Esophagus squamous epithelium (tissue), 5 donors: ENCODE measurements at regions not wholly inside any gene's neighbourhood (a gene's known extent, or its start where the extent isn't known, plus 50 kb on each side); places are given as distances from the start of the nearest gene placed in this dataset.
"Not testable (repeated sequence)": the region's sequence is repeated elsewhere in the genome, so short reads cannot be mapped to it uniquely, and the experiment has no call there.

Experiments used
- DNase-seq: peaks from one replicate; lab custom pipeline; 2025; lab: John Stamatoyannopoulos, UW
- H3K27ac ChIP-seq, 4 donors: fragments of 200-600 bp; sonication (generic); one replicate each; pipeline ENCODE4 v1.5.1; 2016 to 2019; ENCODE audit warnings: mild to moderate bottlenecking in 1 of 4
- H3K27me3 ChIP-seq, 4 donors: fragments of 200-600 bp; sonication (generic); 1 replicate in 3 of 4; 2 replicates in 1 of 4; pipeline versions ENCODE4 v1.5.1 to v1.6.0; 2017 to 2021; ENCODE audit warnings: antibody characterized with exemption in 1 of 4
- H3K36me3 ChIP-seq, 3 donors: fragments of 200-600 bp; sonication (generic); one replicate each; pipeline ENCODE4 v1.5.1; 2016 to 2019
- H3K4me1 ChIP-seq, 3 donors: fragments of 200-600 bp; sonication (generic); one replicate each; pipeline ENCODE4 v1.5.1; 2017 to 2019
- H3K4me3 ChIP-seq, 4 donors: fragments of 200-600 bp; sonication (generic); 1 replicate in 3 of 4; 2 replicates in 1 of 4; pipeline ENCODE4 v1.5.1; 2016 to 2019; ENCODE audit warnings: mild to moderate bottlenecking in 2 of 4, moderate library complexity in 1 of 4
- H3K9me3 ChIP-seq, 3 donors: fragments of 200-600 bp; sonication (generic); one replicate each; pipeline ENCODE4 v1.5.1; 2016 to 2019
- CTCF ChIP-seq, 6 experiments: fragments of 450-650 bp in 4 of 6; fragments of 200-600 bp in 2 of 6; sonication (generic) in 2 of 6; IDR thresholded peaks; one replicate each; pipeline ENCODE4 v1.5.1; 2016 to 2019; ENCODE audit warnings: antibody characterized with exemption in 6 of 6, mild to moderate bottlenecking in 4 of 6, moderate library complexity in 4 of 6
- POLR2A ChIP-seq, 4 donors: fragments of 450-650 bp; IDR thresholded peaks; one replicate each; pipeline ENCODE4 v1.6.1; 2017; ENCODE audit warnings: antibody characterized with exemption in 4 of 4, mild to moderate bottlenecking in 4 of 4, moderate library complexity in 3 of 4
- whole genome bisulfite sequencing, 2 donors: methylation state at CpG; one replicate each; pipeline ENCODE4 v1.1.5; 2018; 5-methylcytosine and 5-hydroxymethylcytosine counted together
- intact Hi-C: fragments of 100-400 bp; cut with DNase I; formaldehyde crosslinking; loops from one replicate; pipeline ENCODE4 v1.15.0; 2022
- donor health status: DM: yes; HTN: yes; CAD: no.

GRCh38 chr14:103190741-103191140, 67.5 kb downstream of the TNFAIP2 start:
- no peak for DNase-seq
- TF ChIP-seq POLR2A (IDR thresholded peaks at IDR 0.05) (no peak), CTCF (IDR thresholded peaks at IDR 0.05) (no peak)
- Histone ChIP-seq H3K36me3 (no peaks in the 10 kb centered on the region), H3K27ac (no peak overlapping the region), H3K9me3 (no peaks in the 10 kb centered on the region), H3K4me3 (no peak overlapping the region), H3K4me1 (peaks cover 7 to 52% (median 10%) of the 10 kb centered on the region in 3 donors), H3K27me3 (peaks cover 0 to 44% (median 2%) of the 10 kb centered on the region in 4 donors)
- intact Hi-C loops, result no loop called here
- 74 to 87% methylated on average over 7 to 11 of the region's 11 CpGs for WGBS, 2 donors

GRCh38 chr14:103191844-103192243, 68.6 kb downstream of the TNFAIP2 start:
- Histone ChIP-seq H3K27ac (peak overlapping the region in 3 of 4 donors; percentile 2 to 49 (median 22)), H3K27me3 (peaks cover 0 to 33% (median 0%) of the 10 kb centered on the region in 4 donors), H3K36me3 (no peaks in the 10 kb centered on the region), H3K4me1 (peaks cover 7 to 41% (median 10%) of the 10 kb centered on the region in 3 donors), H3K4me3 (no peak overlapping the region), H3K9me3 (no peaks in the 10 kb centered on the region)
- WGBS, 2 donors, result 70 to 88% methylated on average over 3 of the region's 3 CpGs
- DNase-seq, result no peak
- intact Hi-C loops, result no loop called here
- no peak for TF ChIP-seq CTCF (IDR thresholded peaks at IDR 0.05)
- TF ChIP-seq POLR2A (IDR thresholded peaks at IDR 0.05), result no peak

- no peaks in the 10 kb centered on the region for H3K9me3 ChIP-seq
- WGBS, 2 donors, result 75 to 79% methylated on average over 5 to 7 of the region's 7 CpGs
- intact Hi-C loops, result no loop called here
- no peak for DNase-seq
- H3K4me3 ChIP-seq, result no peak overlapping the region
- peak overlapping the region in 3 of 4 donors; percentile 2 to 49 (median 22) for H3K27ac ChIP-seq
- TF ChIP-seq POLR2A (IDR thresholded peaks at IDR 0.05) (no peak), CTCF (IDR thresholded peaks at IDR 0.05) (no peak)
- H3K36me3 ChIP-seq, result no peaks in the 10 kb centered on the region
- H3K27me3 ChIP-seq, result peaks cover 0 to 28% (median 0%) of the 10 kb centered on the region in 4 donors
- peaks cover 7 to 36% (median 10%) of the 10 kb centered on the region in 3 donors for H3K4me1 ChIP-seq
Measured at GRCh38 chr14:103192246-103192840, 69.1 kb downstream of the TNFAIP2 start.

GRCh38 chr14:103192861-103193260, 69.6 kb downstream of the TNFAIP2 start:
- DNase-seq, intact Hi-C loops: not testable (repeated sequence)
- 70 to 76% methylated on average over 4 of the region's 4 CpGs for whole genome bisulfite sequencing, 2 donors

GRCh38 chr14:103193491-103193890, 70.2 kb downstream of the TNFAIP2 start:
- DNase-seq, H3K9me3 ChIP-seq, intact Hi-C loops: not testable (repeated sequence)

More at GRCh38 chr14:103192861-103193260, 69.6 kb downstream of the TNFAIP2 start:
- not testable (repeated sequence) for H3K36me3 ChIP-seq, H3K4me3 ChIP-seq, H3K9me3 ChIP-seq, H3K27ac ChIP-seq
- H3K4me1 ChIP-seq, result peaks cover 7 to 35% (median 10%) of the 10 kb centered on the region in 3 donors
- H3K27me3 ChIP-seq, result peaks cover 0 to 26% (median 0%) of the 10 kb centered on the region in 4 donors

GRCh38 chr14:103194256-103195045, 71.2 kb downstream of the TNFAIP2 start:
- intact Hi-C loops, result no loop called here
- Histone ChIP-seq H3K27me3 (peaks cover 0 to 12% (median 0%) of the 10 kb centered on the region in 4 donors), H3K27ac (peak overlapping the region in 2 of 4 donors; percentile 30 to 47), H3K36me3 (no peaks in the 10 kb centered on the region), H3K4me3 (no peak overlapping the region), H3K4me1 (peaks cover 2 to 33% (median 8%) of the 10 kb centered on the region in 3 donors), H3K9me3 (no peaks in the 10 kb centered on the region)
- no peak for DNase-seq
- TF ChIP-seq POLR2A (IDR thresholded peaks at IDR 0.05) (no peak), CTCF (IDR thresholded peaks at IDR 0.05) (no peak)
- WGBS, 2 donors, result 76 to 78% methylated on average over 12 of the region's 16 CpGs

More at GRCh38 chr14:103193491-103193890, 70.2 kb downstream of the TNFAIP2 start:
- not testable (repeated sequence) for H3K27ac ChIP-seq, H3K36me3 ChIP-seq, H3K4me3 ChIP-seq
- WGBS, 2 donors, result 81 to 93% methylated on average over 10 of the region's 10 CpGs
- H3K27me3 ChIP-seq, result peaks cover 0 to 22% (median 0%) of the 10 kb centered on the region in 4 donors
- peaks cover 8 to 38% (median 11%) of the 10 kb centered on the region in 3 donors for H3K4me1 ChIP-seq
